HEK293T (cell line): ENCODE measurements at regions not wholly inside any gene's neighbourhood (a gene's known extent, or its start where the extent isn't known, plus 50 kb on each side); places are given as distances from the start of the nearest gene placed in this dataset.

ENCODE experiments used
- ARNT ChIP-seq: fragments of 450-650 bp; IDR thresholded peaks from 2 replicates; pipeline ENCODE4 v1.6.1; 2017; ENCODE audit warnings: mild to moderate bottlenecking
- NFRKB ChIP-seq: fragments of 450-650 bp; IDR thresholded peaks from 2 replicates; pipeline ENCODE4 v1.6.1; 2016; ENCODE audit warnings: mild to moderate bottlenecking, moderate library complexity
- SP1 ChIP-seq: fragments of 450-650 bp; IDR thresholded peaks from 2 replicates; pipeline ENCODE4 v1.6.1; 2017

DNA sequence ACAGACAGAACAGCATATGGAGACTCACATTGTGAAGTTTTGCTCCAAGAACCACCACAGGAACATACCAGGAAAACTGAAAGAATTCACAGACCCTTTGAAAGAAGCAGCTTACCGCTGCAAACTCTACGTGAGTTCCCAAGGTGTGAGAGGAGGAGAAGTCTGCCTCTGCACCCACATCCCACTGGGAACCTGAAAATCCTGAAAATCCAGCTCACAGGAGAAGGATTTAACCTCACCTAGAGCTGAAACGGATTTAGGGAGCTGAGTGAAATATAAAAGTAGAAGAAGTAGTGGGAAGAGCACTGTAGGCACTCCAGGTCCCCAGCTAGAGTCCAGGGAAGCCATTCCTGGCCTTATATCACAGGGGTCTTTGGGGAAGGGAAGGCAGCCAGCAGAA lies 80.0 kb downstream of the FHIP1A start:
- TF ChIP-seq ARNT (no peak), NFRKB (no peak), SP1 (no peak)
